ENCODE measurements at regions not wholly inside any gene's neighbourhood (a gene's known extent, or its start where the extent isn't known, plus 50 kb on each side); places are given as distances from the start of the nearest gene placed in this dataset.

- TF ChIP-seq CTCF (IDR thresholded peaks at IDR 0.05; ENCODE audit: low read depth, low read length) (no peak), POLR2A (IDR thresholded peaks at IDR 0.05; ENCODE audit: extremely low read depth, insufficient read length) (no peak)
Measured at GRCh38 chr3:186432189-186432588, 70.2 kb upstream of the DGKG start.

Measured in NB4 (cell line).